SW480 (cell line): ENCODE measurements at regions not wholly inside any gene's neighbourhood (a gene's known extent, or its start where the extent isn't known, plus 50 kb on each side); places are given as distances from the start of the nearest gene placed in this dataset.
A peak's percentile ranks its signal among the peaks of the same experiment; 100 is the strongest.

ENCODE experiments used
- DNase-seq: peaks from one replicate; pipeline ENCODE4 v3.0.0-alpha.2; 2016; ENCODE audit warnings: low spot score

- no peak for DNase-seq
Observed at GRCh38 chr13:68481130-68481529, 1251.0 kb upstream of the PCDH9 start.

GRCh38 chr13:68473834-68474326 is 1243.7 kb upstream of the PCDH9 start:
- DNase-seq: no peak

DNA sequence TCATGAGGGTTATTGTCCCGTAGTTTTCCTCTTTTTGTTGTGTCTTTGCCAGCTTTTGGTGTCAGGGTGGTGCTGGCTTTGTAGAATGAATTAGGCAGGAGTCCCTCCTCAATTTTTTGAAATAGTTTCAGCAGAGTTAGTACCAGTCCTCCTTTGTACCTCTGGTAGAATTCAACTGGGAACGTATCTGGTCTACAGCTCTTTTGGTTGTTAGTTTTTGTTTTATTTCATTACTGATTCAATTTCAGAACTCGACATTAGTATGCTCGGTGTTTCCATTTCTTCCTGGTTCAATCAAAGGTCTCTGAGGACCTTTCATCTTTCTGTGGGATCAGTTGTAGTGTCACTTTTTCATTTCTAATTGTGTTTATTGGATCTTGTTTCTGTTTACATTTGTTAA is 1237.0 kb upstream of the PCDH9 start:
- DNase-seq: no peak

DNA sequence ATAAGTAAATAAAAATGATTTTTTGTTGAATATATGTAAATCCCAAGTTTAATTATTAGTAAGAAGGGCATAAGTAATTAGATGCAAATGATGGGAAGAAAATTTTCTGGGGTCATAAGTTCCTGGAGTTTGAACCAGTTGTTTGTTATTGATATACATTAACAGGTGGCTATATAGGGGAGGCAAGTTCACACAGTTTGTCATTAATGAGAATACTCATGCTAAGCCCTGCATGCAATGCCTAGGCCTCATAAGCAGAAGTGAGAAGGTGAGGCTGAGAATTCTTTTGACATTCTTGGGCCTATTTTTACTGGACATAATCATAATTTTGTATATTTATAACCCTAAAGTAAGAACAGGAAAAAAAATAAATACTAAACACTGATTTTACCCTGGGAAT is 1210.7 kb upstream of the PCDH9 start:
- no peak for DNase-seq

GRCh38 chr13:68439817-68440216 is 1209.7 kb upstream of the PCDH9 start:
- peak; percentile 0 for DNase-seq

DNA sequence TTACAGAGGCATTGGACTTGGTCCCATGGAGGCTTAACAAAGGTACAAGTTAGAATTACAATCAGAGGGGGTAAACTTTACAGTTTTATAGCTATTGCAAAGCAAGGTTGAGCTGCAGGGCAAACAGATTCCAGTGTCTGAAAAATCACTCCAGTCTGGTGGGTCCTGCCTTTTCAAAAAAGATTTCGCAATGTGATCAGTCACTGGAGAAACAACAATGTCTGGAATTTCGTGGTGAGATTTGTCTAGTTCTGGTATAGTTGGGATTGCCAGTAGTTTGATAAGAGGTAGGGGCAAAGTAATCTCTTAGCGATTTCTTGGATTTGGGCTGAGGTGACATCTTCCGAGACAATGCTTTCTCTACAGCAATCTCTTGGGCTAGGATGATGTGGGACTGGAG is 1198.2 kb upstream of the PCDH9 start:
- no peak for DNase-seq

DNA sequence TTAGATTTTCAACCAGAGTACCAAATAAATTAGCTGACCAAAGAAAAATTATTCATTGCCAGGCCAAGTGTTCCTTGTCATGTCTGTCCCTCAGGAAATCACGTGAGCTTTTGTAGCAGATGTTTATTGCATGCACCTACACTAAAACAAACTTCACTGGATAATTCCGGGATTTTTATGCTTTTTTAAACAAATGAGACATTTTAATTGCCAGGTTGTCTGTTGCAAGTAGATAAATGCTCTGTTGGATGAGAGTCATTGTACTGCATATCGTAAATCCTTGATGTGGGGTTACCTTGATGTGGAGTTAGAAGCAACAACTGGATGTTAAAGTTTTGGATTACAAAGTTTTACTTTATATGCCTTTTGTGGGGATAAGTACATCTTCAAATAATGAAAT is 1187.7 kb upstream of the PCDH9 start:
- DNase-seq: no peak

- DNase-seq: no peak
Observed at GRCh38 chr13:68410007-68410406, 1179.9 kb upstream of the PCDH9 start.

DNA sequence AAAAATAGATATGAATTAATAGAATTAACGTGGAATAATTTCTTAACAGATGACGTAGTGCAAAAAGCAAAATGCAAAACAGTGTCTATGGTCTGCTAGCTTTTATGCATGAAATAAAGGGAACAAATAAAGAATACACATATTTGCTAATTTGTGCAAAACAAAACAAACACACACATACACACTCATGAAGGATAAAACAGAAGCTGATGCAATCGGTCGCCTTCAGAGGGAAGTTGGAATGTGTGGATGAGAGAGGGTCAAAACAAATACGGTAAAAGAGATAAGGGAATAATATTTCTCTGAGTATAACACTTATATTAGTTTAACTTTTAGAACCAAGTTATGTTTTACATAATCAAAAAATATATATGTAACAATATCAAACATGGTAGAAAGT is 1160.9 kb upstream of the PCDH9 start:
- no peak for DNase-seq

GRCh38 chr13:68386808-68387207 is 1156.7 kb upstream of the PCDH9 start:
- DNase-seq: no peak

GRCh38 chr13:68380041-68380973 is 1150.2 kb upstream of the PCDH9 start:
- no peak for DNase-seq

DNA sequence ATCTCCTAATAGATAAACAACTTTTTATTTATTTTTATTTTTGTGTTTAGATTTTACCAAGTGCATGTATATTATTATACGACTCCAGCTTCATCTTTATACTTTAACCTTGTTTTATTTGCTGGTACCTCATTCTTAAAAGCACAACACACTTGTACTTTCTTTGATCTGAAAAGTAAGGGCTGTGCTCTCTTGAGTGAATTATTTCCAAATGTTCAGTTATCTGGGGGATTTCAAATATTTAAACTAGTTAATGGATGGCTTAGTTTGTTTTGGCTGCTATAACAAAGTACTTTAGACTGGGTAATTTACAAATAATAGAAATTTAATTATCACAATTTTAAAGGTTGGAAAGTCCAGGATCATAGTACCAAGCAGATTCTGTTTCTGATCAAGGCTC is 1148.2 kb upstream of the PCDH9 start:
- DNase-seq: no peak

DNA sequence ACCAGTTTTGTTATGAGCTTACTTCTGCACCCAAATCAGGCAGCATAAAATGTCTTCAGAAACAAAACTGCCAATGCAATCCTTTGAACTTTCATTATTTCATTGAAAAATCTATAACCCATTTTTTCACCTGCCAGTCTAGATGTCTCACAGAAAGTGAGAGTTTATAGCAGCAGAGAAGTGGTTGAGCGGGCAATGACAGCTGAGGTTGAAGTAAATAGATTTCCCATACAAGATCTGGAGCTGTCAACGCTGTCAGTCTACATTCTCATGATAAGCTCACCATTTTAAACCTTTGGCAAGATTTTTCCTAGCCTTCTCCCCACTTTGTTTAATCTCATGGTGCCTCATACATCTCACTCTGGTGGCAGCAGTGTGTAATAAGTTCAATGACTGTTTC is 1144.9 kb upstream of the PCDH9 start:
- DNase-seq: no peak

GRCh38 chr13:68369739-68370138 is 1139.6 kb upstream of the PCDH9 start:
- peak; percentile 47 for DNase-seq

- no peak for DNase-seq
Observed at GRCh38 chr13:68368922-68369321, 1138.8 kb upstream of the PCDH9 start.

DNA sequence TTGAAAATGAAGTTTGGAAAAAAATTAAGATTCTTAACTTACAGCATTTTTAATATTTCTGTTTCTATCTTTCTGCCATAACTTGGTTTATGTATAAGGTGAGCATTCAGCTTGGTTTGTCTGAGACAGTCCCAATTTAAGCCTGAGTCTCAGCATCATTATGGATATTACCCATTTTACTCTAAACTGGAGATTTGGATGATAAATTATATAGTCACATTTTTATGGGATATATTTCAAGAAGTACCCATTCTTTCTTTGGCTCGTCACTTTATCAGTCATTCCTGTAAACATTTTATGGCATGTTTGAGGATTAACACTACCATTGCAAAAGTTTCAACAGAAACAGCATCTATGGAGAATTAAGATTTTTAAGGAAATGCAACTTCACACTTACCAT is 1129.0 kb upstream of the PCDH9 start:
- DNase-seq: no peak

DNA sequence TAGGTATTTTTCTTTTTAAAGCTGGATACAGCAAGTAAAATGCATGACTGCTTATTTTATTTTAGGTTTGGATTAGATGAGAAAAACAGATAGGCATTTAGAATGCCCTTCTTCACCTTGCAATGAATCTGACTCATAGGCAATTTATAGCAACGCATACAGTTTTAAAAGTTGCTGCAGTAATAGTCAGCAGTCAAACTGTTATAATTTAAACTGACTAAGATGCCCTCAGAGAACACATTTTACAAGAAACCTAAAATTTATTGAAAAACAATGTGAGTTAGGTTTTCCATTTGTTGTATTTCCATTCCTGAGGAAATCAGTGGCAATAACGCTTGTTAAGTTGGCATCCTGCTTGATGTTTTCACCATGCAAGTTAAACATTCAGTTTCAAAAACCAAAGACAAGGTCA is 1128.2 kb upstream of the PCDH9 start:
- no peak for DNase-seq

DNA sequence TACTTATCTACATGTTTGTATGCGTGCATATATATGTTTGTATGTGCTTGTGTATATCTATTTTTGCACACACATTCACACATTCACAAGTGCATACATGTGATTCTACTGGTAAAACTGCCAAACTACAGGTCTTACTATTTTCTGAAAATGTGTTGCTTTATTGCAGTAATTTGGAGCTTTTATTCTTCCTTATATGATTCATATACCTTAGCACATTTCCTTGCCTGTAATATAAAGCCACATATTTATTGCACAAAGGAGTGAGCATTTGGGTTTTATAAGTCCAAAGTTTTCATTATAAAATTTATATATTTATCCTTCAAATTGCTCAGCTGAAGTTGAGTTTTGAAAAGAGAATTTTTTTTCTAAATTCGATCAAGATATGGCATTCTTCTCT is 1120.4 kb upstream of the PCDH9 start:
- no peak for DNase-seq

GRCh38 chr13:68347220-68347619 is 1117.1 kb upstream of the PCDH9 start:
- no peak for DNase-seq

GRCh38 chr13:68345963-68346531 is 1115.9 kb upstream of the PCDH9 start:
- no peak for DNase-seq

DNA sequence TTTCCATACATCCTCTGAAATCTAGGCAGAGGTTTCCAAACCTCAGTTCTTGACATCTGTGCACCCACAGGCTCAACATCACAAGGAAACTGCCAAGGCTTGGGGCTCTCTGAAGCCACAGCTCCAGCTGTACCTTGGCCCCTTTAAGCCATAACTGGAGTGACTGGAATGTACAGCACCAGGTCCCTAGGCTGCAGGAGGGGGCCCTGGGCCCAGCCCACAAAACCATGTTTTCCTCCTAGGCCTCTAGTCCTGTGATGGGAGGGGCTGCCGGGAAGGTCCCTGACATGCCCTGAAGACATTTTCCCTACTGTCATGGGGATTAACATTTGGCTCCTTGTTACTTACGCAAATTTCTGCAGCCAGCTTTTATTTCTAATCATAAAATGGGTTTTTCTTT is 1093.0 kb upstream of the PCDH9 start:
- DNase-seq: no peak

DNA sequence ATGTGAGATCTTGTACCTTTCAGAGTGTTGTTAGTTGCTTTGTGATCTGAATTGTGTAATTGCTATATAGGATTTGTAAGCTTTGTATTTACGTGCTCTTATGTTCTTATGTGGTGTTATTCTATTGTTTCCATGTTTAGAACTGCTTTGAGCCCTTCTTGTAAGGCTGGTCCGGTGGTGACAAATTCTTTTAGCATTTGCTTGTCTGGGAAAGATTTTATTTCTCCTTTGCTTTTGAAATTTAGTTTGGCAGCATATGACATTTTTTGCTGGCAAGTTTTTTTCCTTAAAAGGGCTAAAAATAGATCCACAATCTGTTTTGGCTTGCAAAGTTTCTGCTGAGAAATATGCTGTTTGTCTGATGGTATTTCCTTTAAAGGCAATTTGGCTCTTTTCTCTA is 1089.2 kb upstream of the PCDH9 start:
- no peak for DNase-seq

DNA sequence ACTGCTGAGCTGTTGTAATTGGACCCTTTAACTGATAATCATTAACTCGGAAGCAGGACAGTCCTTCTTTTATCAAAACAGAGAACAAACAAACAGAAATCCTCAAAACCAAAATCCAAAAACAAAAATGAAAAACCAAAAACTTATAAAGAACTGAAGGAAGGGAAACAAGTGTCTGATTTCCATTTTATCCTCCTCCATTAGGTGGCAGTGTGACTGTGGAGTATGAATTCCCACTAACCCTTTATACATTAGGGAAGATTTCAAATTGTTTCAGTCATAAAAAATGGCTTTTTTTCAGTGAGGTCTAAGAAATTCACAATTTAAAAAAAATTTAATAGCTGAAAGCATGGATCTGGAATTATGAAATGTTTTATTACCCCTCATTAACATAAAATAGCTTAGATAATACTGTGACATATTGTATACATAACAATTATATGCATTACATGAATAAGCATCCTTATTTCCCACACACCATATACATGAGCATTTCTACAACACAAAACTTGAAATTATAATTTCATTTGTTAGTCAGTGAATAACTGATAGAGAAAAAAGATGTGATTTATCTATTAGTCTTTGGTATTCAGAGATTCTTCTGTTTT is 1074.3 kb upstream of the PCDH9 start:
- DNase-seq: peak; percentile 29
